Panc1 (cell line): ENCODE measurements at regions not wholly inside any gene's neighbourhood (a gene's known extent, or its start where the extent isn't known, plus 50 kb on each side); places are given as distances from the start of the nearest gene placed in this dataset.

Experiments used
- ATAC-seq: fragments of 200-7000 bp; cut with Tn5 transposase; 2 replicates; pipeline ENCODE4 v1.9.1; 2020; ENCODE audit warnings: mild to moderate bottlenecking, moderate library complexity
- BruUV-seq: library from RNA; stranded (reverse); fragments of 400-500 nt; replicated peaks from 2 replicates; lab custom pipeline; 2021; lab: Mats Ljungman, UMichigan
- CTCF ChIA-PET: fragments of 300-600 bp; sonication (Branson Sonifier 250); formaldehyde crosslinking; loops from one replicate; lab custom pipeline; 2022; ENCODE audit warnings: antibody characterized with exemption; lab: Charles Lee
- POLR2A ChIA-PET: fragments of 300-600 bp; sonication (Branson Sonifier 250); formaldehyde crosslinking; loops from one replicate; lab custom pipeline; 2022; ENCODE audit warnings: antibody characterized with exemption; lab: Charles Lee
- DNase-seq: peaks from one replicate; pipeline ENCODE4 v3.0.0-alpha.2; 2010; ENCODE audit warnings: low read depth, low spot score
- H3K27ac ChIP-seq: 2 replicates; pipeline ENCODE4 v1.5.1; 2011; ENCODE audit warnings: mild to moderate bottlenecking, low read length, inconsistent platforms
- H3K27me3 ChIP-seq: fragments of 200-500 bp; sonication (Bioruptor generic); 2 replicates; pipeline ENCODE4 v1.6.0; 2014; ENCODE audit warnings: low read length, inconsistent platforms; ENCODE audit not compliant: control insufficient read depth, insufficient read depth
- H3K36me3 ChIP-seq: fragments of 200-500 bp; sonication (Bioruptor generic); 2 replicates; pipeline ENCODE4 v1.5.1; 2014; ENCODE audit warnings: inconsistent platforms, mild to moderate bottlenecking, low read length, moderate library complexity; ENCODE audit not compliant: control insufficient read depth, insufficient read depth
- H3K4me1 ChIP-seq: 2 replicates; pipeline ENCODE4 v1.5.1; 2011; ENCODE audit warnings: inconsistent platforms, mild to moderate bottlenecking, low read length, moderate library complexity; ENCODE audit not compliant: control insufficient read depth, insufficient read depth
- H3K4me3 ChIP-seq, 2 experiments: 2 replicates each; pipeline ENCODE4 v1.5.1; 2011 to 2012; ENCODE audit warnings: low read depth in 2 of 2, low read length in 2 of 2, mild to moderate bottlenecking in 2 of 2, inconsistent platforms in 1 of 2, moderate library complexity in 1 of 2
- H3K9me3 ChIP-seq: fragments of 200-500 bp; sonication (Bioruptor generic); 2 replicates; pipeline ENCODE4 v1.5.1; 2014; ENCODE audit warnings: low read depth, mild to moderate bottlenecking, inconsistent platforms, low read length, moderate library complexity; ENCODE audit not compliant: control insufficient read depth, insufficient read depth
- POLR2AphosphoS5 ChIP-seq: IDR thresholded peaks from 2 replicates; pipeline ENCODE4 v1.6.1; 2012; ENCODE audit warnings: mild to moderate bottlenecking, low read depth, low read length, moderate library complexity
- SIN3A ChIP-seq: IDR thresholded peaks from 2 replicates; pipeline ENCODE4 v1.6.1; 2012; ENCODE audit warnings: low read depth, mild to moderate bottlenecking, low read length, moderate library complexity, borderline replicate concordance; ENCODE audit not compliant: insufficient read depth
- TCF7L2 ChIP-seq: IDR thresholded peaks from 2 replicates; pipeline ENCODE4 v1.6.1; 2011; ENCODE audit warnings: mild to moderate bottlenecking, low read depth, low read length, inconsistent platforms
- in situ Hi-C: cut with HindIII; loops from 2 replicates; pipeline ENCODE4 v1.10.0; 2016; ENCODE audit warnings: low sequenced_read_pairs, low pct_unique_long_range_greater_than_20kb
- intact Hi-C: fragments of 100-400 bp; cut with micrococcal nuclease; formaldehyde crosslinking; loops from one replicate; pipeline ENCODE4 v1.10.0; 2022; ENCODE audit not compliant: unreplicated experiment
- TF ChIP-seq, protein P1 (sequence below): fragments of 450-650 bp; IDR thresholded peaks from 2 replicates; pipeline ENCODE4 v1.5.1; 2017; ENCODE audit warnings: mild to moderate bottlenecking
- TF ChIP-seq, protein P2 (sequence below), 2 experiments: IDR thresholded peaks; 2 replicates each; pipeline ENCODE4 v1.6.1; 2011 to 2012; ENCODE audit warnings: low read depth in 2 of 2, control low read depth in 1 of 2, low read length in 1 of 2, mild to moderate bottlenecking in 1 of 2, moderate library complexity in 1 of 2; ENCODE audit not compliant: insufficient read depth in 1 of 2

DNA sequence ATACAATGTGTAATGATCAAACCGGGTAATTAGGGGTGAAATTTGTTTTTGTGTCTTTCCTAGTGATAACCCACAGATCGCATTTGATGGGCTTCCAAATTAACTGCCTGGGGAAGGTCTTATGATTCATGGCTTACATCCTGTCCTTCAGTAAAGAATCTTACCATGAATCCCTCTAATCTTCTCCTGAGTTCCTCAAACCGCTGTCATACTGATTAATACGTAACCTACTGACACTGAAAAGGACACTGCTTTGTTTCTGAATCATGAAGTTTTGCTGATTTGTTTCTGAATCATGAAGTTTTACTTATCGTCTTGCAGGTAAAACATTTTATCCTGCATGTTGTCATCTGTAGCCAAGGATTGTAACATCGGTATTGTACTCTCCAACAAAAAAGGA is 52.0 kb upstream of the CRY1 start:
- ATAC-seq (no peak), DNase-seq (no peak)
- H3K9me3 ChIP-seq: no peaks in the 10 kb centered on the region
- intact Hi-C loops (no loop called here), in situ Hi-C loops (no loop called here)
- H3K4me3 ChIP-seq: no peak overlapping the region
- H3K4me1 ChIP-seq: no peaks in the 10 kb centered on the region
- H3K27ac ChIP-seq: no peak overlapping the region
- POLR2A ChIA-PET: no interaction called here
- no TSS peak for BruUV-seq
- no peaks in the 10 kb centered on the region; the same call in 1 of the 2 replicates for H3K27me3 ChIP-seq
- CTCF ChIA-PET: no interaction called here
- TF ChIP-seq TCF7L2: no peak
- TF ChIP-seq, protein P1, sequence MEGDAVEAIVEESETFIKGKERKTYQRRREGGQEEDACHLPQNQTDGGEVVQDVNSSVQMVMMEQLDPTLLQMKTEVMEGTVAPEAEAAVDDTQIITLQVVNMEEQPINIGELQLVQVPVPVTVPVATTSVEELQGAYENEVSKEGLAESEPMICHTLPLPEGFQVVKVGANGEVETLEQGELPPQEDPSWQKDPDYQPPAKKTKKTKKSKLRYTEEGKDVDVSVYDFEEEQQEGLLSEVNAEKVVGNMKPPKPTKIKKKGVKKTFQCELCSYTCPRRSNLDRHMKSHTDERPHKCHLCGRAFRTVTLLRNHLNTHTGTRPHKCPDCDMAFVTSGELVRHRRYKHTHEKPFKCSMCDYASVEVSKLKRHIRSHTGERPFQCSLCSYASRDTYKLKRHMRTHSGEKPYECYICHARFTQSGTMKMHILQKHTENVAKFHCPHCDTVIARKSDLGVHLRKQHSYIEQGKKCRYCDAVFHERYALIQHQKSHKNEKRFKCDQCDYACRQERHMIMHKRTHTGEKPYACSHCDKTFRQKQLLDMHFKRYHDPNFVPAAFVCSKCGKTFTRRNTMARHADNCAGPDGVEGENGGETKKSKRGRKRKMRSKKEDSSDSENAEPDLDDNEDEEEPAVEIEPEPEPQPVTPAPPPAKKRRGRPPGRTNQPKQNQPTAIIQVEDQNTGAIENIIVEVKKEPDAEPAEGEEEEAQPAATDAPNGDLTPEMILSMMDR: no peak
- TF ChIP-seq, protein P2, sequence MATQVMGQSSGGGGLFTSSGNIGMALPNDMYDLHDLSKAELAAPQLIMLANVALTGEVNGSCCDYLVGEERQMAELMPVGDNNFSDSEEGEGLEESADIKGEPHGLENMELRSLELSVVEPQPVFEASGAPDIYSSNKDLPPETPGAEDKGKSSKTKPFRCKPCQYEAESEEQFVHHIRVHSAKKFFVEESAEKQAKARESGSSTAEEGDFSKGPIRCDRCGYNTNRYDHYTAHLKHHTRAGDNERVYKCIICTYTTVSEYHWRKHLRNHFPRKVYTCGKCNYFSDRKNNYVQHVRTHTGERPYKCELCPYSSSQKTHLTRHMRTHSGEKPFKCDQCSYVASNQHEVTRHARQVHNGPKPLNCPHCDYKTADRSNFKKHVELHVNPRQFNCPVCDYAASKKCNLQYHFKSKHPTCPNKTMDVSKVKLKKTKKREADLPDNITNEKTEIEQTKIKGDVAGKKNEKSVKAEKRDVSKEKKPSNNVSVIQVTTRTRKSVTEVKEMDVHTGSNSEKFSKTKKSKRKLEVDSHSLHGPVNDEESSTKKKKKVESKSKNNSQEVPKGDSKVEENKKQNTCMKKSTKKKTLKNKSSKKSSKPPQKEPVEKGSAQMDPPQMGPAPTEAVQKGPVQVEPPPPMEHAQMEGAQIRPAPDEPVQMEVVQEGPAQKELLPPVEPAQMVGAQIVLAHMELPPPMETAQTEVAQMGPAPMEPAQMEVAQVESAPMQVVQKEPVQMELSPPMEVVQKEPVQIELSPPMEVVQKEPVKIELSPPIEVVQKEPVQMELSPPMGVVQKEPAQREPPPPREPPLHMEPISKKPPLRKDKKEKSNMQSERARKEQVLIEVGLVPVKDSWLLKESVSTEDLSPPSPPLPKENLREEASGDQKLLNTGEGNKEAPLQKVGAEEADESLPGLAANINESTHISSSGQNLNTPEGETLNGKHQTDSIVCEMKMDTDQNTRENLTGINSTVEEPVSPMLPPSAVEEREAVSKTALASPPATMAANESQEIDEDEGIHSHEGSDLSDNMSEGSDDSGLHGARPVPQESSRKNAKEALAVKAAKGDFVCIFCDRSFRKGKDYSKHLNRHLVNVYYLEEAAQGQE (IDR thresholded peaks at IDR 0.05; ENCODE audit: insufficient read depth in 1 of 2, low read depth in 2 of 2, low read length in 1 of 2): no peak
- TF ChIP-seq SIN3A: no peak
- no peak for TF ChIP-seq POLR2AphosphoS5
- H3K36me3 ChIP-seq: no peaks in the 10 kb centered on the region

DNA sequence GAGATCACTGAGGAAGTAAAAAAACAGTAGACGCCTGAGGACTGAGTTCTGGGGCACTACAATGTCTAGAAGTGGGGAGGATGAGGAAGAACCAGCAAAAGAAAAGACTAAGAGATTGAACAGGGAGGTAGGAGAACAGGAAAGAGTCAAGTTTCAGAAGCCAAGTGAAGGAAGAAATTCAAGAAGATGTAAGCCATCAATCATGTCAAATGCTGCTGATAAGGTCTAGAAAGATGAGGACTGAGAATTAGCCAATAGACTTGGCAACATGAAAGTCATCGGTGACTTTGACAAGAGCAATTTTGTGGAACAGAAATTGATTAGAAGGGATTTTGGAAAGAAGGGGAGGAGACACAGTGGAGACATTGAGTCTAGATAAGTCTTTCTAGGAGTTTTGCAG is 54.8 kb upstream of the CRY1 start:
- ChIA-PET POLR2A (no interaction called here), CTCF (no interaction called here)
- no TSS peak for BruUV-seq
- no peak for DNase-seq
- ATAC-seq: no peak
- no peaks in the 10 kb centered on the region for H3K9me3 ChIP-seq
- in situ Hi-C loops: no loop called here
- intact Hi-C loops: no loop called here
- H3K4me3 ChIP-seq: no peak overlapping the region
- no peaks in the 10 kb centered on the region for H3K4me1 ChIP-seq
- TF ChIP-seq, protein P1: no peak
- TF ChIP-seq TCF7L2 (no peak), SIN3A (no peak), POLR2AphosphoS5 (no peak)
- TF ChIP-seq, protein P2 (IDR thresholded peaks at IDR 0.05; ENCODE audit: insufficient read depth in 1 of 2, low read depth in 2 of 2, low read length in 1 of 2): no peak
- no peaks in the 10 kb centered on the region; the same call in 1 of the 2 replicates for H3K27me3 ChIP-seq
- no peaks in the 10 kb centered on the region for H3K36me3 ChIP-seq
- H3K27ac ChIP-seq: no peak overlapping the region
